Endodermal cell (in vitro differentiated cells): ENCODE measurements at regions not wholly inside any gene's neighbourhood (a gene's known extent, or its start where the extent isn't known, plus 50 kb on each side); places are given as distances from the start of the nearest gene placed in this dataset.

ENCODE experiments used
- DNase-seq: peaks from one replicate; pipeline ENCODE4 v3.0.0-alpha.2; 2017
- H3K27ac ChIP-seq: 2 replicates; pipeline ENCODE4 v1.5.1; 2013; ENCODE audit warnings: mild to moderate bottlenecking, low read depth, low read length, moderate library complexity
- H3K27me3 ChIP-seq: 2 replicates; pipeline ENCODE4 v1.6.1; 2013; ENCODE audit warnings: mild to moderate bottlenecking, low read length, moderate library complexity; ENCODE audit not compliant: insufficient read depth, control insufficient read depth, poor library complexity, severe bottlenecking
- H3K36me3 ChIP-seq: 2 replicates; pipeline ENCODE4 v1.7.0; 2013; ENCODE audit warnings: mild to moderate bottlenecking, low read length, moderate library complexity; ENCODE audit not compliant: control insufficient read depth, insufficient read depth
- H3K4me1 ChIP-seq: one replicate; pipeline ENCODE4 v1.7.0; 2013; ENCODE audit warnings: low read length; ENCODE audit not compliant: control insufficient read depth, insufficient read depth
- H3K4me3 ChIP-seq: 2 replicates; pipeline ENCODE4 v1.5.1; 2013; ENCODE audit warnings: mild to moderate bottlenecking, low read length, moderate library complexity
- H3K9ac ChIP-seq: 2 replicates; pipeline ENCODE4 v1.6.1; 2013; ENCODE audit warnings: mild to moderate bottlenecking, low read length, moderate library complexity; ENCODE audit not compliant: poor library complexity, severe bottlenecking; ENCODE audit errors: extremely low read depth
- H3K9me3 ChIP-seq: 2 replicates; pipeline ENCODE4 v1.6.1; 2013; ENCODE audit warnings: mild to moderate bottlenecking, low read length, moderate library complexity; ENCODE audit not compliant: control insufficient read depth
- H3K27ac Mint-ChIP-seq: 2 replicates; pipeline ENCODE4 v1.8.0; 2020; ENCODE audit warnings: mixed read lengths
- H3K27me3 Mint-ChIP-seq: 2 replicates; pipeline ENCODE4 v1.8.0; 2021; ENCODE audit warnings: mild to moderate bottlenecking, mixed read lengths; ENCODE audit not compliant: insufficient read depth
- H3K36me3 Mint-ChIP-seq: 2 replicates; pipeline ENCODE4 v1.8.0; 2020; ENCODE audit warnings: low read depth, mixed read lengths
- H3K4me1 Mint-ChIP-seq: 2 replicates; pipeline ENCODE4 v1.8.0; 2020; ENCODE audit warnings: mixed read lengths
- H3K4me3 Mint-ChIP-seq: 2 replicates; pipeline ENCODE4 v1.8.0; 2020; ENCODE audit warnings: mild to moderate bottlenecking, moderate library complexity, mixed read lengths
- H3K9me3 Mint-ChIP-seq: 2 replicates; pipeline ENCODE4 v1.8.0; 2020; ENCODE audit warnings: mild to moderate bottlenecking, mixed read lengths
- WGBS, 2 experiments: methylation state at CpG; one replicate each; pipeline versions ENCODE4 v1.1.5 to v1.1.7; 2013; ENCODE audit warnings: missing lambda C conversion rate in 2 of 2, mixed read lengths in 1 of 2; ENCODE audit not compliant: insufficient coverage in 1 of 2, insufficient read length in 1 of 2; 5-methylcytosine and 5-hydroxymethylcytosine counted together
- TF ChIP-seq, protein P1 (sequence below): fragments of 200-600 bp; sonication (generic); conservative IDR thresholded peaks from 2 replicates; pipeline ENCODE4 v1.5.0; 2021; ENCODE audit warnings: antibody characterized with exemption, mild to moderate bottlenecking

DNA sequence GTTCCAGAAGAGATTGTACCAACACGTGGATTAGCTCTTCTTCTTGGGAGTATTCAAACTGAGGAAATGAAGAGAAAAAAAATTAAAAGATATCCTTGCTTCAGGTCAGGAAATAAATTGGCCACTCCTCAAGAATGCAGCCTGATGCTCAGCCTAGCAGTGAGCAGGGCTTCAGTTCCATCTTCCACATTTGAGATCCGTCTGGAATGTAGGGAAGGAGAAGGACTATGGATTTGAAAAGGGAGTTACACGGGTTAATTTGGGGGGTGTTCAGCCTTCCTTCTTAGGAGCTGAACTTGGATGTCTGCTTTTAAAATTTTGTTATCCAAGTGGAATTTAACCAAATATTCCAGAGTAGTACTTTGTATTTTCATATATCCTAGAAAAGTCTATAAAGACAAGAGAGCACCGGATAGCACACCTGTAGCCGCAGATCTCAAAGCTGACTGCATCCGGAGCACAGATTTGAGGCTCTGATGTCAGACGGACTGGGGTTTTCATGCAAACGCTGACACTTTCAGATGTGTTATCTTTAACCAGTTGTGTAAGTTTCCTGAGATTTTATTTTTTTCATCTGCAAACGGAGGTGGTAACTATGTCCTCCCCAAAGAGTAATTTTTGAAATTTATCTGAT is 99.3 kb downstream of the COPS8 start:
- H3K9me3 ChIP-seq = no peaks in the 10 kb centered on the region
- no peak overlapping the region for H3K4me3 ChIP-seq
- H3K27ac Mint-ChIP-seq = no peak overlapping the region
- no peaks in the 10 kb centered on the region for H3K27me3 ChIP-seq
- DNase-seq = no peak
- TF ChIP-seq, protein P1, sequence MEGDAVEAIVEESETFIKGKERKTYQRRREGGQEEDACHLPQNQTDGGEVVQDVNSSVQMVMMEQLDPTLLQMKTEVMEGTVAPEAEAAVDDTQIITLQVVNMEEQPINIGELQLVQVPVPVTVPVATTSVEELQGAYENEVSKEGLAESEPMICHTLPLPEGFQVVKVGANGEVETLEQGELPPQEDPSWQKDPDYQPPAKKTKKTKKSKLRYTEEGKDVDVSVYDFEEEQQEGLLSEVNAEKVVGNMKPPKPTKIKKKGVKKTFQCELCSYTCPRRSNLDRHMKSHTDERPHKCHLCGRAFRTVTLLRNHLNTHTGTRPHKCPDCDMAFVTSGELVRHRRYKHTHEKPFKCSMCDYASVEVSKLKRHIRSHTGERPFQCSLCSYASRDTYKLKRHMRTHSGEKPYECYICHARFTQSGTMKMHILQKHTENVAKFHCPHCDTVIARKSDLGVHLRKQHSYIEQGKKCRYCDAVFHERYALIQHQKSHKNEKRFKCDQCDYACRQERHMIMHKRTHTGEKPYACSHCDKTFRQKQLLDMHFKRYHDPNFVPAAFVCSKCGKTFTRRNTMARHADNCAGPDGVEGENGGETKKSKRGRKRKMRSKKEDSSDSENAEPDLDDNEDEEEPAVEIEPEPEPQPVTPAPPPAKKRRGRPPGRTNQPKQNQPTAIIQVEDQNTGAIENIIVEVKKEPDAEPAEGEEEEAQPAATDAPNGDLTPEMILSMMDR = no peak
- H3K36me3 Mint-ChIP-seq = no peaks in the 10 kb centered on the region
- no peaks in the 10 kb centered on the region for H3K4me1 Mint-ChIP-seq
- H3K9me3 Mint-ChIP-seq = peaks cover 2% of the 10 kb centered on the region
- no peak overlapping the region for H3K4me3 Mint-ChIP-seq
- no peaks in the 10 kb centered on the region for H3K4me1 ChIP-seq
- H3K36me3 ChIP-seq = no peaks in the 10 kb centered on the region
- no peak overlapping the region for H3K9ac ChIP-seq
- 89 to 91% methylated on average over 7 to 9 of the region's 9 CpGs for WGBS, 2 experiments
- H3K27ac ChIP-seq = no peak overlapping the region
- no peaks in the 10 kb centered on the region for H3K27me3 Mint-ChIP-seq

DNA sequence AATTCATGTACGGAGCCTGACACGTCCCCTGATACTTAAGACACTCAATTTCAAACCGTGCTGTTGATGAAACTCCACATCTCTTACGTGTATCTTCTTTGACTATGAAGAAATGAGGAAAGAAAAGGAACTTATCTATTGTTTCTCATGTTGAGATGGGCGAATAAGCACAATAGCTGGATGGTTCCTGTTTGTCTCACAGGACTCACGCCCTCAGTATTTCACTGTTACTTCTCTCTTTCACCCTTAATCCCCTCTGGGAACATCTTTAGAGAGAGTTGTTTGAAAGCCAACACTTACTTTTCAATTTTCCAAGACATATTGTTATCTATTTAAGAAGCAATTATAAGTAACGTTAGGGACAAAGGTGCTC is 99.8 kb downstream of the COPS8 start:
- DNase-seq = no peak
- H3K36me3 Mint-ChIP-seq = no peaks in the 10 kb centered on the region
- TF ChIP-seq, protein P1 = no peak
- H3K9me3 Mint-ChIP-seq = peaks cover 2% of the 10 kb centered on the region
- H3K36me3 ChIP-seq = no peaks in the 10 kb centered on the region
- H3K4me1 Mint-ChIP-seq = no peaks in the 10 kb centered on the region
- H3K9ac ChIP-seq = no peak overlapping the region
- H3K27me3 Mint-ChIP-seq = no peaks in the 10 kb centered on the region
- H3K4me1 ChIP-seq = no peaks in the 10 kb centered on the region
- H3K27ac ChIP-seq = no peak overlapping the region
- H3K4me3 ChIP-seq = no peak overlapping the region
- H3K9me3 ChIP-seq = no peaks in the 10 kb centered on the region
- WGBS, 2 experiments = 81% methylated on average over 5 to 7 of the region's 7 CpGs
- no peak overlapping the region for H3K27ac Mint-ChIP-seq
- no peak overlapping the region for H3K4me3 Mint-ChIP-seq
- H3K27me3 ChIP-seq = no peaks in the 10 kb centered on the region

DNA sequence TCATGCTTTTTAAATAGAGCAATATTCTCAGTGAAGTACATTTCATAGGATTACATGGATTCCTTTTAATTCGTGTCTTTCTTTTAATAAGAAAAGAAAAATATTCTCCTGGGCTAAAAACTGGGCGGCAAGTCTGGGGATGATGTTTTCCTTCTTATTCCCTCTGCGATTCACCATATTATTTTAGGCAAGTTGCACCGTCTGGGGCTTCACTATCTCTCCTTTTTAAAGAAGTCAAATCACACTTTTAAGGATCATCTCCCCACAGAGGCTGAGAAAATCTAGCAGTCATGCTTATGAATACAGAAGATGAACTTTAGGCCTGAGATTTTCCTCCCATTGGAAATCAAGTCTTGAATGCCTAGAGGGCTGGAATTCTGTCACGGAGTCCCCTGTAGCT is 104.1 kb downstream of the COPS8 start:
- H3K4me1 ChIP-seq = no peaks in the 10 kb centered on the region
- no peaks in the 10 kb centered on the region for H3K27me3 ChIP-seq
- H3K27ac ChIP-seq = no peak overlapping the region
- Mint-ChIP-seq H3K27me3 (peaks cover 2% of the 10 kb centered on the region), H3K9me3 (peaks cover 2% of the 10 kb centered on the region), H3K4me1 (no peaks in the 10 kb centered on the region), H3K36me3 (no peaks in the 10 kb centered on the region), H3K4me3 (no peak overlapping the region), H3K27ac (no peak overlapping the region)
- DNase-seq = no peak
- 89 to 94% methylated on average over 5 of the region's 5 CpGs for WGBS, 2 experiments
- H3K9ac ChIP-seq = no peak overlapping the region
- H3K9me3 ChIP-seq = no peaks in the 10 kb centered on the region
- no peak overlapping the region for H3K4me3 ChIP-seq
- H3K36me3 ChIP-seq = no peaks in the 10 kb centered on the region
- TF ChIP-seq, protein P1 = no peak
